KBM-7 (cell line): ENCODE measurements at regions not wholly inside any gene's neighbourhood (a gene's known extent, or its start where the extent isn't known, plus 50 kb on each side); places are given as distances from the start of the nearest gene placed in this dataset.
"Not testable (repeated sequence)": the region's sequence is repeated elsewhere in the genome, so short reads cannot be mapped to it uniquely, and the experiment has no call there.

Experiments used
- DNase-seq: peaks from one replicate; pipeline ENCODE4 v3.0.0-alpha.2; 2015
- in situ Hi-C: fragments of 300-500 bp; cut with MboI; formaldehyde crosslinking; loops from 2 replicates; pipeline ENCODE4 v1.14.3; 2020; ENCODE audit warnings: low sequenced_read_pairs, low pct_unique_long_range_greater_than_20kb, mixed read lengths

DNA sequence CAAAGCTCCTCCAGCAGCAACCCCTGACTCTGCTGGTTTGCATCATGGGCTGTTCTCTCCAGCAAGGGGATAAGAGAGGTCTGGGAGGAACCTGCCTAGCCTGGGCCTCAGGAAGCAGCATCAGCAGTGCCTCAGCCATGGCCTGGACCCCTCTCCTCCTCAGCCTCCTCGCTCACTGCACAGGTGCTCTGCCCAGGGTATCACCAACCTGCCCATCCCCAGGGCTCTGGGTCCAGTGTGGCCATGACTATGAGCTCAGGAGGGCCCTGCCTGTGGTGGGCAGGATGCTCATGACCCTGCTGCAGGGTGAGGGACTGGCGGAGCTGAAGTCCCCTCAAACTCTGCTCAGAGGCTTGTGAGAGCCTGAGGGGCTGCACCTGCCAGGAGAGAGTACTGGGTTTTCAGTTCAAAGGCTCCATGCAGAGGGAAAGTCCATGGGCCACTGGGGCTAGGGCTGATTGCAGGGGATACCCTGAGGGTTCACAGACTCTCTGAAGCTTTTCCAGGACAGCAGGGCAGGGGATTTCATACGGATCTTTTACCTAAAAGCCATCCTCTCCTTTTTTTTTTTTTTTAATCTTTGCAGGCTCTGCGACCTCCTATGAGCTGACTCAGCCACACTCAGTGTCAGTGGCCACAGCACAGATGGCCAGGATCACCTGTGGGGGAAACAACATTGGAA lies 115.8 kb upstream of the IGLL5 start:
- DNase-seq = no peak

DNA sequence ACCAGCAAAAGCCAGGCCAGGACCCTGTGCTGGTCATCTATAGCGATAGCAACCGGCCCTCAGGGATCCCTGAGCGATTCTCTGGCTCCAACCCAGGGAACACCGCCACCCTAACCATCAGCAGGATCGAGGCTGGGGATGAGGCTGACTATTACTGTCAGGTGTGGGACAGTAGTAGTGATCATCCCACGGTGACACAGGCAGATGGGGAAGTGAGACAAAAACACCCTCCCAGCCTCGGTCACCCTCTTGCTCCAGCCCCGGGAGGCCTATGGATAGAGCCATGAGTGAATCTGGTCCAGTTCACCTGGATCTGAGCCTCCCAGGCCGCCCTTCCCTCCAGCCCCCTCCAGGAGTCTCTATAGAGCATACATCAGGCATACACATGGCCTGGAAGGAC lies 115.2 kb upstream of the IGLL5 start:
- DNase-seq = no peak
- in situ Hi-C loops = no loop called here

More for the DNA sequence above, 115.8 kb upstream of the IGLL5 start:
- in situ Hi-C loops = no loop called here

DNA sequence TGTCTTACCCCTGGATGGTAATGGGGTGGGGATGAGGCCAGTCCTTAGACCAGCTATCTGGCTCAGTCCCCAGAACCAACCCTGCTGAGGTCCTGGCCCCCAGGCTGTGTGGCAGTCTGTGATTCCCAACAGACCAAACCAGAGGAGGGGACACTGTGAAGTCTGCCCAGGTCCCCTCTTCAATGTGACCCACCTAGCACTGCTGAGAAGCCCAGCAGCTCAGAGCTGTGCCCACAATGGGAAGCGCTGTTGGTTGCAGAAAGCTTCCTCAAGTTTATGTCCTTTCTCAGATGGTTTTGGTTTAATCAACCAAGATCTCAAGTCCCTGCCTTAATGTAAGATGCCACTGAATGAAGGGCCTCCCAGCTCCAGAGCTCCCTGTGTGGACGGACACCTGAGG lies 114.7 kb upstream of the IGLL5 start:
- in situ Hi-C loops = no loop called here
- DNase-seq = no peak

DNA sequence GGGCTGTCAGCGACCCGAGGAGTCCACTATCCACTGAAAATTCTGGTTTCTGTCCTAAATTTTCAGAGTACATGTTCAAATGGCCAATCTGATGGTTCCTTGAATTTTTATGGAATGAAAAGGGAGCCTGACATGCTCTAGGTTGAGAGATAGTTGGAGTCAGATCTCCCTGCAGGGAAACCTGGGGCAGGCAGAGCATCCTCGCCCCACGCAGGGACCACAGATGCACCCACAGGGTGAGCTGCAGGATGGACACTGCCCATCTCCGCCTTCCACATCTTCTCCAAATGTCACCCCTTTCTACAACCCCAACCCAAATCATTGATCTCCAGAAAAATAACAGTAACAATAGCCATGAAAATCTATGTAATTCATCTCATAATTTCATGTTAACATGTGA lies 114.2 kb upstream of the IGLL5 start:
- in situ Hi-C loops = no loop called here
- no peak for DNase-seq

DNA sequence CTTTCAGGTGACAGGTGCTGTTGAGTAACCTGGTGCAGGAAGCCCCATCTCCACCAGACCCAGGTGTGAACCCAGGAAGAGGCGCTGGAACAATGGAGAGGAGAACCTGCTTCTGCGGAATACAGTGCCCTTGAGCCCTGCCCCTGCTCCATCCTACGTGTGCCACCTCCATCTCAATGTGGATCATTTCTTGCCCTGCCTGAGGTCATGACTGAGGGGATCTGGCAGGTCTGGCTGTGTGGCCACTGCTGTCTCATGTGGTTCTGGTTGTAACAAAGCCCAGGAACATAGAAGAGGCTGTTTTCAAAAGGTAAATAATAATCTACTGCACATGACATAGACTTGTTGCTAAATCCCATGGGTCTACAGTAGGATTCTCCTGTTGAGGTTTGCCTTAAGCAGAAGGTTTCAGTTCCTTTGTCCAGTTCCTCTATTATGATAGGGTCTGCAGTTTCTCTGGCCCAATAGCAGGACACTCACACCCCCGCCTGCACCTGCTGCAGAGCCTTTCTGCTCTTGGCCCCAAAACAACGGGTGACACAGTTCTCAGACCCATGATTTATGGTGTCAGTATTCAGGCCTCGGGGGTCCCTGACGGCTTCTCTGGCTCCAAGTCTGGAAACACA lies 113.5 kb upstream of the IGLL5 start:
- in situ Hi-C loops = no loop called here
- DNase-seq = no peak

DNA sequence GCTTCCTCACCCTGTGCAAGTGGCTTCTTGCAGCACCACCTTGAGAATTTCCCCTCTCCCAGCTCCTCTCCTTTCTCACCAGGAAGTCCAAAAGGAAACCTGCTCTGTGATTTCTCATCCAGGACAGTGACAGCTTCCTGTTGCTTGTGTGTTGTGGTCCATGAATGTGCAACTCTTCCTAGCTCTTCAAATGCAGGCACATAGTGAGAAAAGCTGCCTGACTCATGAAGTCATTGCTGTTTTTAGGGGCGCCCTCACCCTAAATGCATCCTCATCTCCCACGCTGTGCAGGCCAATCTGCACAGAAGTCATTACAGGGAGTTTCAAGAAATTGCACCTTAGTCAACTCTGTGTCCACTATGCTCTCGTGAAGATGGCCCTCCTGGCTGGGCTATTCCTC lies 112.9 kb upstream of the IGLL5 start:
- DNase-seq, in situ Hi-C loops: not testable (repeated sequence)

DNA sequence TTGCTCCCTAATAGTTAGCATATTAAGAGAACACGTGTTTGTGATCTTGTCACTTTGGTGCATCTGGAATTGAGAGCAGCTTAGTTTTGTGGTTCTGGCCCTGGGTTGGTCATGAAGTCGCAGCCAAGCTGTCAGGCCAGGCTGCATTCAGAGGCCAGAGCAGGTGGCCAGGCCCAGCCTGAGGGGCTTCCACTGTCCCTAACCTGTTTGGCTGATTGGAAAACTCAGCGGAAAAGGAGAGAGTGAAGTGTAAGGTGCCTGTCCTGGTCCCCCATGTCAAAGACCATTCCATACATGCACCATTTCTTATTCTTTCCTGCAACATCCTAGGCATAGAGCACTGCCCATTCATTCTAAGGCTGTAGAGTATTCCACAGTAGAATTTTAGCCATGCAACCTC lies 111.5 kb upstream of the IGLL5 start:
- in situ Hi-C loops = no loop called here
- DNase-seq = no peak

DNA sequence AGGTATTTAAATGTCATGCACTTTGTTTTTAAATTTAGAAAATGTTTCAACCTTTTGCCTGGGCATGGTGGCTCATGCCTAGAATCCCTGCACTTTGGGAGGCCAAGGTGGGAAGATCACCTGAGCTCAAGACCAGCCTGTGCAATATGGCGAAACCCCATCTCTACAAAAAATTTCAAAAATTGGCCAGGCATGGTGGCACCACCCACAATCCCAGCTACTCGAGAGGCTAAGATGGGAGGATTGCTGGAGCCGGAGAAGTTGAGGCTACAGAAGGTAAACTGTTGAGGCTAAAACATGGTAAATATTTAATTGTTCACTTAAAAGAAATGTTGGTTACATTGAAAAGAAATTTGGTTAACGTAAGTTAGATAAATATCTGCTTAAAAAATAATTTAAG lies 108.4 kb upstream of the IGLL5 start:
- no peak for DNase-seq
- in situ Hi-C loops = no loop called here

DNA sequence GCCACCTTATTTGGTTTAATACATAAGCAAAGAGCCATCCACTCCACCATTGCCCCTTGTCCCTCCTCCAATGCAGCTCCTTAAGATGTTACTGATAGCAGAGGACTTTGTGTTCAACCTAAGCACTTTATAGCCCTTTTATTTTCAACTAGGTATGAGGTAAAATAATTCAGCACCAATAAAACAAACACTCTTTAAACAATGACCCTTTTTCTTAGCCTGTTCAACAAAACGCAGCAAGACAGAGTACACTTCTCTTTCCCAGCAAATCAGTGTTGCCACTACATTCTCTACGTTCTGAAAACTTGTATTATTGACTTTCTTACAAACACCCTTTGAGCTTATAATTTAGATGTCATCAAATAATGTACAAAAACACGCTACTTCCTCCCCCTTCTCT lies 104.0 kb upstream of the IGLL5 start:
- DNase-seq = no peak
- in situ Hi-C loops = no loop called here

DNA sequence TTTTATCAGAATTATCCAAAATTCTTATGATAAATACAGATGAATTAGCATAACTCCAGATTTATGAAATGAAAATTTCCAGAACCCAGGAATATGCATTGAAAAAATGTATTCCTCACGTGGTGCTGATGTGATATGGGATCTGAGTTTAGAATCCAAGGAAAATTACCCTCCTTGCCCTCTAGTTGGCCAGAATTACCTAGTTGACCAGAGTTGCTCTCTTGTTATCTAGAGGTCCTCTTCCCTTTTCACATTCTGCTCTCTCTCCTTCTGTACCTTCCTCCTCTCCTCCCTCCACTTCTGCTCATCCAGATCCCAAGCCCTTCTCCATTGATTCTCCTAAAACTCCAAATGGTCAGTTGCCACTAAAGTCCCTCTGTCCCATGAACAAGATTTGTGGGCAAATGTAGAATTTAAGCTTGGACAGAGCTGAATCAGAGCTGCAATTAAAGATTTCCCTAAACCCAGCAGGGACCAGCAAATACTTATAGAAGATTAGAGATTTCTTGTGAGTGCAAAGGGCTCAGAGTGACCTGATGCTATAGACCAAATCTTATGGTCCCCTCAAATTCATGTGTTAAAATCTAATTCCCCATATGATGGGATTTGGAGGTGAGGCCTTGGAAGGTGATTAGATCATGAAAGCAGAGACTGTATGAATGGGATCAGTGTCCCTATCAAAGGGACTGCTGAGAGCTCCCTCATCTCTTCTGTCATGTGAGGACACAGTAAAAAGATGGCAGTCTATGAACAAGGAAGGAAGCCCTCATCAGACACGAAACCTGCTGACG lies 103.2 kb upstream of the IGLL5 start:
- DNase-seq = no peak
- in situ Hi-C loops = no loop called here

DNA sequence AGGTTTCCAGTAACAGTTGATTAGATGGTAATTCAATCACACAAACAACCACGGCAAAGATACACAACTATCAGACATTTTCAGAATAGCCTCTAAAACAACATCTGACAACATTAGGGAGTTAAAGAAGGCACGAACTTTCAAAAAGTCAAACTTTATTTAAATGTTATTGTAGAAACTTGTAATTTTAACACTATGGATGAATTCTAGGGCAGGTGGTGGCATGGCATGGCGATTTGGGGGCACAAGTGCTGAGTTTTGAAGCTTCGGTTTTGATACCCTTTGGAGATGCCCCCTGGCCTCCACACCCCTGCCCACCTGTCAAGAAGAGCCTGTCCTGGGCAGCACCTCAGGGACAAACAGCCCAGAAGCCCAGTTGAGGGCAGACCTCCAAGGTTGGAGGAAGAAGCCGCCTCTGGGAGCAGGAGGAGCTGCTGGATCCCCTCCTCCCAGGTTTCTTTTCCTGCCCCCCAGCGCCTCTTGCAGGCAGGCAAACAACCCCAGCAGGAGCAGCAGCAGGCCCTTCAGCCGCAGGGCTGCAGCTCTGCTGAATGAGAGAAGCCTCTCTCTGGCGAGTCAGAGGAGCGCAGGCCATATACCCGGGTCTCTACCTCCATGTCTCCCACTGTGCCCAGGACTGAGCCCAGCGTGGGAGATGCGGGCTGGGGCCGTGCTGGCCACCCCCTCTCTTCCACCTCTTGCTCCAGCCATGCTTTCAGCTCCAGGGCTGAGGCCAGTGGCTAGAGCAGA lies 102.1 kb upstream of the IGLL5 start:
- no peak for DNase-seq
- in situ Hi-C loops = no loop called here

DNA sequence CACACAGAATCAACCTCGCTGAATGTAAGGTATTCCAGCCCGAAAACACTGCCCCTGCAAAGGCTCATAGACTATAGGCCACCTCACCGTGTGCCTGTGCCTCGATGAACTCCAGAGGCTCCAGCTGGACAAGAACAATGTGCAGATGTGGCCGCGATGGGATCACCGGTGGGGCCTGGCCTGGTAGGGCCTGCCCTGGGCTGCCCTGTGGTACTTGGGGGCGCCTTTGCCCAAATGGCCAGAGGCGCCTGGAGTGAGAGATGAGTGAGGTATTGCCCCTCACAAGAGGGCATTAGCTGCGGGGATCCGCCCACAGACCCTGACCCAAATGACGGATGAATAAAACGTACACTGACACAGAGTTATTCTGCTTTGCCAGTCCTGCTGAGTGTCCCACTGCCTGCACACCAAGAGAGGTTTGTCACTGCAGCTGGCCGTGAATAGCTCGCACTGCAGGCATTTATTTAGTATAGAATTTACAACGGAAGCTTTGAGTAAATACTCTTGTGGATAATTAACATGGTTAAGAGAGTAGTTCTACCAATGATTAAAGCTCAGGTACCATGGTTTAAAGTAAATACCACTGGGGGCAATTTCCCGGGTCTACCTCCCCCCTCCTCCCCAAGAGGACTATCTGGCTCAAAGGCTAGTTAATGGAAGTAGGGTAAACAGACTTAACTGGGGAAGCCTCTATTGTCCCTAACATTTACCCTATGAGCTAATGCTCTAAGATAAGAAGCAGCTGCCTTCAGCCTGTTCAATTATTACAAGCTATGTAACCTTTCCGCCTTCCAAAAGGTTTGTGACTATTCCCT lies 101.1 kb upstream of the IGLL5 start:
- in situ Hi-C loops = no loop called here
- no peak for DNase-seq

DNA sequence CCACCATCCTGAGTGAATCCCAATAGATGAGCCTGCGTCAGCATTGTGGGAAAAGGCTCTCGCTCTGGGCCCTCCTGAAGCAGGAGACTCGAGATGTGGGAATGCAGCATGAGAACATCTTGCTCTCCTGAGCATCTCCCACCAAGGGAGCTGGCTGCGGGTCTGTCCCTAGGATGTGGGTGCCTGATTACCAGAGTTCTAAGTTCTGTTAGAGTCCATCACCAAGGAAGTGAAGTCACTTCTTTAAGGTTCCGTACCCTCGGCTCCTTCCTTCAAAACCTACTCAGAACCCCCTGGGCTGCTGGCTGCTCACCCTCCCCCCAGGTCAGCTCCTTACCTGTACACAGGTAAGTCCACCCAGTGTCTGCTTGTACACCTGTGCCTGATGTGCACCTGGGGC lies 100.5 kb upstream of the IGLL5 start:
- in situ Hi-C loops = no loop called here
- no peak for DNase-seq

DNA sequence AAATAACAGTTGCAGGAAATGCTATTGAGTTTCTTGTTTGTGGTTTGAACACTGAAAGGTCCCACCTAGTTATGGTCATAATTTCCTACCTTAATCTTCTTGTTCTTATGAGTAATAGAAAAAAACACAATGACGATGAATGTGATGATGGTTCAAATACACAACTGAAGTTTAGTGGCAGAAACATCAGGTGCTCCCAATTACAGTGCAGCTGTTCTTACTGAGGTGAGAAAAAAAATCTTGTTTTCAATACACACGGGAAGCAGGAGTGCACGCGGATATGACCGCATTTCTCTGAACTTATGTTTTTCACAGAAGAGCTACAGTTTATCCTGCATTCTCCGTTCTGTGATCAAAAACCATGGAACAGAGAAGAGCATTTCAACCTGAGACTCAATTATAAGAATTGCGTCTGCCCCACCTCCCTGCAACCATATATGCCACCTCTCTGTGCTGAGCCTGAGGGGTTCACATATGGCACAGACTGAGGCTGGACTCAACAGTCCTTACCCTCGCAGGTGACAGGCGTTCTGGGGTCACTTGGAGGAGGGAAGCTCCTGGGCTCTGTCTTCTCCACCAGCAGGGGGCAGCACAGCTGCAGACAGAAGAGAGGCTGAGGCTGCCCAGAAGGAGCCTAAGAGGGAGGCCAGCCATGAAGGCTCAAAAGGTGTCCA lies 99.7 kb upstream of the IGLL5 start:
- peak; percentile 49 for DNase-seq
- in situ Hi-C loops = no loop called here

DNA sequence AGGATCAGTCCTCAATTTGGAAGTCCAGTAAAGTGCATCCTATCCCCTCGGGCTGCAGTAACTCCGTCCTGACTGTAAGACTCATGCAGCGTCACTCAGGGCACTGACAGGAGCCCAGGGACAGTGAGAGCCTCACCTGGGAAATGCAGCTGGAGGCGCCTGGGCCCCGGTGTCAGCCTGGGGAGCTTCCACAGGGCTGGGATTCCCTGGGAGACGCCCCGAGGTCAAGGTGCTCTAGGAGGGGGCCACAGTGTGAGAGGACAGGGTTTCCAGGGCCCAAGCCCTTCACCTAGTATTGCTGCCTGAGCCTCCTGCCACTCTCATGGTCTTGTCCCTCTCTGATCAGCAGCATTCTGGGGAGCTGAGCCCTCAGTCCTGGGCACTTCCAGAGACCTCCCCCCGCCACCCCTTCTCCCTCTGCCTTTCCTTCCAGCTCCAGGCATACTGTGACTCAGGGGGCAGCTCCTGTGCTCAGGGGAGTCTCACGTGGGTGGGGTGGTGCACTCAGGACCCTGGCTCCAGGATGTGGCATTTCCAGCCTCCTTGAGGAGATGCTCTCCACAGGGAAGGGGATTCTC lies 99.1 kb upstream of the IGLL5 start:
- in situ Hi-C loops = no loop called here
- no peak for DNase-seq

DNA sequence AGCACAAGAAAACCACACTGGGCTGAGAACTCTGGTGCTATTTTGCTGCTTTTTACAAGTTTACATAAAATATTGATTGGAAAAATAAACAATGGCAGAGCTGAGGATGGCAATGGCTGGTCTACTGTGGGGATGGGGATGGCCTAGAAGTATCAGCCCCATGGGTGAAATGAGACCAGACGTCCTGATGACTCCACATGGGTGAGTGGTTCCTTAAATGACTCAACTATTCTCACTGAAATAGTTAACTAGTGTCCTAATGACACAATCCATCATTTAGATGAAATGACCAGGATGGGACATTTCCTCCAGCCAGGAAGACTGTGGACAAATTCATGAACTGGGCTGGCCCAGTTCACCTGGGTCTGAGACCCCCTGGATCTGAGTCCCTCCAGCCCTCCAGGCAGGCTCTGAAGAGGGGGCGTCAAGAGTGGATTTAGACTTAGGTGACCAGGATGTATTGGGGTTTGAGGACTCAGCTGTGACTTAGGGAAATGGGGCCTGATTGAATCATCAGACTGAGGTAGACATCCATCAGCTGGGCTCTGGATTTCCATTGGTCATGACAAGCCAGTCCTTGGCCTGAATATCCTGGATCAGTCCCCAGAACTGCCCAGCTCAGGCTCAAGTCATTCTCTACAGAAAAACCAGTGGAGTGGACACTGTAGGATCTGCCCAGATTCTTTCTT lies 98.2 kb upstream of the IGLL5 start:
- in situ Hi-C loops = no loop called here
- no peak for DNase-seq

DNA sequence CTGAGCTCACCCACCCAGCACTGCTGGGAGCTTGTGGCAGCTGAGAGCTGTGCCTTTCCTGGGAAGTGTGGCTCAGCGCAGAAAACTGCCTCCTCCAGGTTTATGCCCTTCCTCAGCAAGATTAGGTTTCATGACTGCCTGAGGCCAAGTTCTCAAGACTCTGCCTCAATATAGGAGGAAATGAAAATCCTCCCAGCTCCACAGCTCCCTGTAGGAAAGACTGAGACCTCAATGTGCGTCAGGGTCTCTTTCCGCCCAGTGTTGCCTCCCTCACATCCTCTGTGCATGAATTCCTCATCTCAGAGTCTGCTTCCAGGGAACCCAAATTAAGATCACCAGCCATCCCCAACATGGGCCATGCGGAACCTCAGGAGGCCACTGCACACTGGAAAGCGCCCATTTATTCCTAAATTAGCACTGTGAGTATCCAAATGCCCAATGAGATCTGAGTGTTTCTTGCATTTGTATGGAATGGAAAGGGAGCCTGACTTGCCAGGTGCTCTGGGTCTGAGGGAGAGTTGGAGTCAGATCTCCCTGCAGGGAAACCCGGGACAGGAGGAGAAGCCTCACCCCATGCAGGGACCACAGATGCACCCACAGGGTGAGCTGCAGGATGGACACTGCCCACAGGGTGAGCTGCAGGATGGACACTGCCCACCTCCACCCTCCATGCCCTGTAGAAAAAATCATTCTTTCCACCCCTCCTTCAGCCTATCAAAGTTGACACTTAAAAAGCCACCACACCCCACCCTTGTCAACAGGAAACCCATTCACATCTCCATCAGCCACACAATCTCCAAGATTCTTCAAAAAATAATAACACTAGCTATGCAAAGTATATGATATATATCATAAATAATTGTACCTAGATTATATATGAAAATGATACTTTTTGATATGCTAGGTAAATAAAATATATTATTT lies 97.4 kb upstream of the IGLL5 start:
- DNase-seq = no peak
- in situ Hi-C loops = no loop called here
